Peyer's patch (tissue), 4 donors: ENCODE measurements at regions not wholly inside any gene's neighbourhood (a gene's known extent, or its start where the extent isn't known, plus 50 kb on each side); places are given as distances from the start of the nearest gene placed in this dataset.

Experiments used
- POLR2A ChIP-seq, 2 donors: fragments of 450-650 bp; IDR thresholded peaks; one replicate each; pipeline ENCODE4 v1.5.1; 2017; ENCODE audit warnings: antibody characterized with exemption in 2 of 2, mild to moderate bottlenecking in 2 of 2, moderate library complexity in 2 of 2
- TF ChIP-seq, protein P1 (sequence below), 6 experiments: fragments of 450-650 bp in 4 of 6; fragments of 200-600 bp in 2 of 6; sonication (generic) in 1 of 6; IDR thresholded peaks; one replicate each; pipeline ENCODE4 v1.5.1; 2017 to 2019; ENCODE audit warnings: antibody characterized with exemption in 6 of 6, mild to moderate bottlenecking in 3 of 6, moderate library complexity in 1 of 6

DNA sequence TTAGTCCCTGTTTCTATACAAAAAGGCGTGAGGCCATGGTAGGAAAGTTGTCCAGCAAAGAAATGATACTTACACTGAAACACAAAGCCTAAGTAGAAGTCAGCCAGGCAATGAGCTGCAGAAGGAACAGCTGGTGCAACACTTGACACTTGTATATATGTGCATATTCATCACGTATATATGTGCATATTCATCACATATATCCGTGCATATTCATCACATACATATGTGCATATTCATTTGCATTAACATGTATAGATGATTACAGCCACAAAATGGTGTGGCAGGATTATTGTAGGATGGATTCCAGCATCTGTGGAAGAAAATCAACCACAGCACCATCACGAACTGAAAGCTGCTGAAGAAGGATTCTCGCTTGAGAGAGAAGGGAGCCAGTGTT, 189.0 kb upstream of the RGS18 start:
- TF ChIP-seq POLR2A (IDR thresholded peaks at IDR 0.05) = no peak
- TF ChIP-seq, protein P1, sequence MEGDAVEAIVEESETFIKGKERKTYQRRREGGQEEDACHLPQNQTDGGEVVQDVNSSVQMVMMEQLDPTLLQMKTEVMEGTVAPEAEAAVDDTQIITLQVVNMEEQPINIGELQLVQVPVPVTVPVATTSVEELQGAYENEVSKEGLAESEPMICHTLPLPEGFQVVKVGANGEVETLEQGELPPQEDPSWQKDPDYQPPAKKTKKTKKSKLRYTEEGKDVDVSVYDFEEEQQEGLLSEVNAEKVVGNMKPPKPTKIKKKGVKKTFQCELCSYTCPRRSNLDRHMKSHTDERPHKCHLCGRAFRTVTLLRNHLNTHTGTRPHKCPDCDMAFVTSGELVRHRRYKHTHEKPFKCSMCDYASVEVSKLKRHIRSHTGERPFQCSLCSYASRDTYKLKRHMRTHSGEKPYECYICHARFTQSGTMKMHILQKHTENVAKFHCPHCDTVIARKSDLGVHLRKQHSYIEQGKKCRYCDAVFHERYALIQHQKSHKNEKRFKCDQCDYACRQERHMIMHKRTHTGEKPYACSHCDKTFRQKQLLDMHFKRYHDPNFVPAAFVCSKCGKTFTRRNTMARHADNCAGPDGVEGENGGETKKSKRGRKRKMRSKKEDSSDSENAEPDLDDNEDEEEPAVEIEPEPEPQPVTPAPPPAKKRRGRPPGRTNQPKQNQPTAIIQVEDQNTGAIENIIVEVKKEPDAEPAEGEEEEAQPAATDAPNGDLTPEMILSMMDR (IDR thresholded peaks at IDR 0.05) = no peak
